Smooth muscle cell (in vitro differentiated cells): ENCODE measurements at regions not wholly inside any gene's neighbourhood (a gene's known extent, or its start where the extent isn't known, plus 50 kb on each side); places are given as distances from the start of the nearest gene placed in this dataset.
A peak's percentile ranks its signal among the peaks of the same experiment; 100 is the strongest.

Source experiments
- DNase-seq: peaks from one replicate; lab custom pipeline; 2025; ENCODE audit not compliant: unreplicated experiment; lab: John Stamatoyannopoulos, UW
- H2AFZ ChIP-seq: fragments of 200-600 bp; sonication (generic); 2 replicates; pipeline ENCODE4 v1.6.0; 2016; ENCODE audit warnings: antibody characterized with exemption, low read depth, mild to moderate bottlenecking
- H3F3A ChIP-seq: fragments of 200-600 bp; sonication (generic); 2 replicates; pipeline ENCODE4 v1.6.0; 2017; ENCODE audit warnings: antibody characterized with exemption, low read depth
- H3K27ac ChIP-seq: fragments of 200-600 bp; sonication (generic); 2 replicates; pipeline ENCODE4 v1.5.1; 2016; ENCODE audit warnings: low read depth, mild to moderate bottlenecking
- H3K27me3 ChIP-seq: fragments of 200-600 bp; sonication (generic); 2 replicates; pipeline ENCODE4 v1.6.1; 2016; ENCODE audit warnings: low read depth, mild to moderate bottlenecking
- H3K36me3 ChIP-seq: fragments of 200-600 bp; sonication (generic); 2 replicates; pipeline ENCODE4 v1.5.1; 2016; ENCODE audit warnings: low read depth
- H3K4me1 ChIP-seq: fragments of 200-600 bp; sonication (generic); 2 replicates; pipeline ENCODE4 v1.5.1; 2016; ENCODE audit warnings: low read depth
- H3K4me2 ChIP-seq: fragments of 200-600 bp; sonication (generic); 2 replicates; pipeline ENCODE4 v1.6.0; 2016; ENCODE audit warnings: mild to moderate bottlenecking
- H3K4me3 ChIP-seq: fragments of 200-600 bp; sonication (generic); 2 replicates; pipeline ENCODE4 v1.5.1; 2016; ENCODE audit warnings: mild to moderate bottlenecking
- H3K79me2 ChIP-seq: fragments of 200-600 bp; sonication (generic); 2 replicates; pipeline ENCODE4 v1.6.0; 2016; ENCODE audit warnings: low read depth, mild to moderate bottlenecking
- H3K9ac ChIP-seq: fragments of 200-600 bp; sonication (generic); 2 replicates; pipeline ENCODE4 v1.6.0; 2016; ENCODE audit warnings: low read depth
- H3K9me3 ChIP-seq: fragments of 200-600 bp; sonication (generic); replicated peaks from 2 replicates; pipeline ENCODE4 v1.5.1; 2016; ENCODE audit warnings: low read depth
- H4K20me1 ChIP-seq: fragments of 200-600 bp; sonication (generic); 2 replicates; pipeline ENCODE4 v1.6.0; 2016; ENCODE audit warnings: low read depth
- CTCF ChIP-seq: fragments of 200-600 bp; sonication (generic); IDR thresholded peaks from 2 replicates; pipeline ENCODE4 v1.5.1; 2017; ENCODE audit warnings: borderline replicate concordance, mild to moderate bottlenecking, antibody characterized with exemption; ENCODE audit not compliant: insufficient read depth, poor library complexity, severe bottlenecking
- WGBS: methylation state at CpG from one replicate; pipeline ENCODE4 v1.1.7; 2016; ENCODE audit warnings: low lambda C conversion rate; 5-methylcytosine and 5-hydroxymethylcytosine counted together

- Histone ChIP-seq H4K20me1 (no peaks in the 10 kb centered on the region), H3K27me3 (no peaks in the 10 kb centered on the region), H3K27ac (peak overlapping the region; percentile 98), H3K9me3 (no peaks in the 10 kb centered on the region), H3K36me3 (no peaks in the 10 kb centered on the region), H3F3A (peaks cover 15% of the 10 kb centered on the region), H2AFZ (no peak overlapping the region), H3K79me2 (no peaks in the 10 kb centered on the region), H3K4me2 (peak overlapping the region; percentile 67), H3K9ac (peak overlapping the region; percentile 86), H3K4me1 (peaks cover 18% of the 10 kb centered on the region), H3K4me3 (no peak overlapping the region)
- no peak for DNase-seq
- 42% methylated on average over 3 of the region's 3 CpGs for WGBS
- no peak for TF ChIP-seq CTCF
These were observed 137.8 kb upstream of the ANKH start for GRCh38 chr5:15009420-15009819.

- Histone ChIP-seq H3K4me1 (peaks cover 18% of the 10 kb centered on the region), H3K27ac (peak overlapping the region; percentile 98), H3K4me2 (peak overlapping the region; percentile 67), H3F3A (peaks cover 15% of the 10 kb centered on the region), H2AFZ (no peak overlapping the region), H4K20me1 (no peaks in the 10 kb centered on the region), H3K4me3 (no peak overlapping the region), H3K9me3 (no peaks in the 10 kb centered on the region), H3K79me2 (no peaks in the 10 kb centered on the region), H3K9ac (peak overlapping the region; percentile 86), H3K27me3 (no peaks in the 10 kb centered on the region), H3K36me3 (no peaks in the 10 kb centered on the region)
- TF ChIP-seq CTCF = no peak
- WGBS = 23% methylated on average over 5 of the region's 5 CpGs
- DNase-seq = no peak
These were observed 137.3 kb upstream of the ANKH start for GRCh38 chr5:15008921-15009320.

DNA sequence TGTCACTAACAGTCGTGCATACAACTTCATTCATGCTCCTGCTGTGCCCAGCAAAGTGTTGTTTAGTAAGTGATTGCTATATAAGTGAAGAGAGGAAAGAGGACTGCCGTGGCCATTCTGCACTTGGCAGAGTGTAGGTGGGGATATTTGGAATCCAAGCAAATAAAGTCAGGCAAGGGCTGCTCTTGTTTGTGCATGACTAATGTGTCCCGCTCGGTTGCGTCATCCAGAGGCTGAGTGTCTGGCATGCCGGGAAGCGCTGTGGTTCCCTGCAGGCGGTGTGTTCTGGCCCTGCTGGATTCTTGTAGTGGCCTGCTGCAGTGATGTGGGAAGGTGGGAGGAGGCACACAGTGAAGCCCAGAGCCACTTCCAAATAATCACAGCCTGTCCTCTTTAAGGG, 136.9 kb upstream of the ANKH start:
- H3K4me2 ChIP-seq = peak overlapping the region; percentile 67
- H3K36me3 ChIP-seq = no peaks in the 10 kb centered on the region
- H3K4me3 ChIP-seq = no peak overlapping the region
- no peaks in the 10 kb centered on the region for H3K79me2 ChIP-seq
- H3K9ac ChIP-seq = peak overlapping the region; percentile 86
- H3K9me3 ChIP-seq = no peaks in the 10 kb centered on the region
- H3K27ac ChIP-seq = peak overlapping the region; percentile 98
- H3K27me3 ChIP-seq = no peaks in the 10 kb centered on the region
- no peak overlapping the region for H2AFZ ChIP-seq
- no peak for TF ChIP-seq CTCF
- WGBS = 8% methylated on average over 8 of the region's 8 CpGs
- H3F3A ChIP-seq = peaks cover 15% of the 10 kb centered on the region
- peak; percentile 57 for DNase-seq
- H3K4me1 ChIP-seq = peaks cover 18% of the 10 kb centered on the region
- H4K20me1 ChIP-seq = no peaks in the 10 kb centered on the region

DNA sequence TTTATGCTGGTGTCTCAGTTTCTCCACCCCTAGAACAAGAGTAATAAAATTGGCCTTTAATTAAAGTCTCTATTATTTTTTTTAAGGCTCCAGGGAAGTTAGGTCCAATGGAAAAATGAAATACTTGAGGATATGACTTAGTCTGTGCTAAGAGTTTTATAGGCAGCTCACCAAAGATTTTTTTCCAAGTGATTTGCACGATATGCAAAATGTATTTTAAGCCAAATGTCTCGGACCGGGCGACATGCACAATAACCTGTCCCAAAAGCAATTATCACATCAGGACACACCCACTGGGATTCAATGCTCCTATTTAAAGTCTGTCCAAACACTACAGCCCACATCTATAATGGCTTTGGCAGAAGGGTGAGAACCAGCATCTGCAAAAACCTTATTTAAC, 136.1 kb upstream of the ANKH start:
- TF ChIP-seq CTCF = no peak
- peak overlapping the region; percentile 33 for H2AFZ ChIP-seq
- no peaks in the 10 kb centered on the region for H3K27me3 ChIP-seq
- H3F3A ChIP-seq = peaks cover 15% of the 10 kb centered on the region
- peaks cover 18% of the 10 kb centered on the region for H3K4me1 ChIP-seq
- H3K4me2 ChIP-seq = peak overlapping the region; percentile 60
- 75% methylated on average over 4 of the region's 4 CpGs for WGBS
- no peaks in the 10 kb centered on the region for H4K20me1 ChIP-seq
- H3K27ac ChIP-seq = peak overlapping the region; percentile 98
- no peaks in the 10 kb centered on the region for H3K36me3 ChIP-seq
- no peak overlapping the region for H3K4me3 ChIP-seq
- no peak for DNase-seq
- H3K79me2 ChIP-seq = no peaks in the 10 kb centered on the region
- H3K9ac ChIP-seq = peak overlapping the region; percentile 48
- H3K9me3 ChIP-seq = no peaks in the 10 kb centered on the region
